ENCODE measurements at regions not wholly inside any gene's neighbourhood (a gene's known extent, or its start where the extent isn't known, plus 50 kb on each side); places are given as distances from the start of the nearest gene placed in this dataset.
A peak's percentile ranks its signal among the peaks of the same experiment; 100 is the strongest.
"Not testable (repeated sequence)": the region's sequence is repeated elsewhere in the genome, so short reads cannot be mapped to it uniquely, and the experiment has no call there.

GRCh38 chr9:28524309-28524708 lies 951.0 kb upstream of the C9orf72 start:
- DNase-seq = not testable (repeated sequence)

GRCh38 chr9:28528049-28528448 lies 954.8 kb upstream of the C9orf72 start:
- no peak for DNase-seq

GRCh38 chr9:28538132-28538531 lies 964.9 kb upstream of the C9orf72 start:
- DNase-seq = no peak

- no peak for DNase-seq
These were observed 966.3 kb upstream of the C9orf72 start for GRCh38 chr9:28539434-28540070.

GRCh38 chr9:28542928-28543327 lies 969.6 kb upstream of the C9orf72 start:
- DNase-seq = no peak

- no peak for DNase-seq
These were observed 974.2 kb upstream of the C9orf72 start for GRCh38 chr9:28547527-28547926.

- DNase-seq = peak; percentile 79
These were observed 990.1 kb upstream of the C9orf72 start for GRCh38 chr9:28563291-28563934.

GRCh38 chr9:28583832-28584231 lies 1010.6 kb upstream of the C9orf72 start:
- DNase-seq = no peak

GRCh38 chr9:28584542-28584941 lies 1011.3 kb upstream of the C9orf72 start:
- DNase-seq = no peak

- no peak for DNase-seq
These were observed 1013.8 kb upstream of the C9orf72 start for GRCh38 chr9:28587052-28587451.

- peak; percentile 97 for DNase-seq
These were observed 1025.1 kb upstream of the C9orf72 start for GRCh38 chr9:28598408-28598807.

GRCh38 chr9:28600226-28600625 lies 1026.9 kb upstream of the C9orf72 start:
- no peak for DNase-seq

GRCh38 chr9:28607843-28608242 lies 1034.6 kb upstream of the C9orf72 start:
- no peak for DNase-seq

GRCh38 chr9:28610339-28610738 lies 1037.1 kb upstream of the C9orf72 start:
- no peak for DNase-seq

- no peak for DNase-seq
These were observed 1043.0 kb upstream of the C9orf72 start for GRCh38 chr9:28616310-28616709.

GRCh38 chr9:28620011-28620410 lies 1046.7 kb upstream of the C9orf72 start:
- DNase-seq = no peak

GRCh38 chr9:28620661-28621060 lies 1047.4 kb upstream of the C9orf72 start:
- no peak for DNase-seq

GRCh38 chr9:28624771-28625170 lies 1051.5 kb upstream of the C9orf72 start:
- no peak for DNase-seq

GRCh38 chr9:28628031-28628430 lies 1054.8 kb upstream of the C9orf72 start:
- peak; percentile 6 for DNase-seq

GRCh38 chr9:28648723-28649122 lies 1075.4 kb upstream of the C9orf72 start:
- no peak for DNase-seq

GRCh38 chr9:28650327-28650726 lies 1077.0 kb upstream of the C9orf72 start:
- DNase-seq = no peak

- DNase-seq = no peak
These were observed 1077.9 kb upstream of the C9orf72 start for GRCh38 chr9:28651050-28651722.

- no peak for DNase-seq
These were observed 1079.9 kb upstream of the C9orf72 start for GRCh38 chr9:28653216-28653615.

- no peak for DNase-seq
These were observed 1083.4 kb upstream of the C9orf72 start for GRCh38 chr9:28656727-28657126.

All from NCI-H446 treated with DMSO at 0.1 percent for 48 hours (cell line).